Subcutaneous abdominal adipose tissue (tissue), 5 donors: ENCODE measurements at regions not wholly inside any gene's neighbourhood (a gene's known extent, or its start where the extent isn't known, plus 50 kb on each side); places are given as distances from the start of the nearest gene placed in this dataset.

Experiments used
- H3K27ac ChIP-seq: one replicate; pipeline ENCODE4 v1.7.0; 2013; ENCODE audit warnings: low read depth, mild to moderate bottlenecking, inconsistent platforms, low read length, moderate library complexity
- H3K27me3 ChIP-seq, 5 donors: one replicate each; pipeline ENCODE4 v1.7.0; 2013; ENCODE audit warnings: low read length in 5 of 5, inconsistent platforms in 1 of 5; ENCODE audit not compliant: control insufficient read depth in 5 of 5, insufficient read depth in 4 of 5
- H3K36me3 ChIP-seq, 5 donors: one replicate each; pipeline ENCODE4 v1.7.0; 2013; ENCODE audit warnings: low read length in 5 of 5; ENCODE audit not compliant: control insufficient read depth in 5 of 5, insufficient read depth in 5 of 5
- H3K4me1 ChIP-seq, 5 donors: one replicate each; pipeline ENCODE4 v1.7.0; 2013; ENCODE audit warnings: low read length in 5 of 5, mild to moderate bottlenecking in 3 of 5, moderate library complexity in 1 of 5; ENCODE audit not compliant: control insufficient read depth in 5 of 5, insufficient read depth in 5 of 5
- H3K4me3 ChIP-seq, 5 donors: one replicate each; pipeline ENCODE4 v1.7.0; 2013; ENCODE audit warnings: low read length in 5 of 5, low read depth in 1 of 5
- H3K9ac ChIP-seq, 5 donors: one replicate each; pipeline ENCODE4 v1.7.0; 2013; ENCODE audit warnings: low read length in 5 of 5, mild to moderate bottlenecking in 4 of 5, moderate library complexity in 3 of 5
- H3K9me3 ChIP-seq, 5 donors: one replicate each; pipeline ENCODE4 v1.7.0; 2013; ENCODE audit warnings: low read length in 5 of 5; ENCODE audit not compliant: control insufficient read depth in 5 of 5
- donor health status: healthy.
- donor health status: healthy.
- donor health status: healthy.
- donor health status: healthy.
- donor health status: healthy.

GRCh38 chr12:25825446-25825845, 133.0 kb upstream of the RASSF8 start:
- Histone ChIP-seq H3K9me3 (no peaks in the 10 kb centered on the region), H3K4me3 (no peak overlapping the region), H3K36me3 (no peaks in the 10 kb centered on the region), H3K27me3 (no peaks in the 10 kb centered on the region), H3K4me1 (peaks cover 0 to 10% (median 7%) of the 10 kb centered on the region in 5 donors), H3K27ac (no peak overlapping the region), H3K9ac (no peak overlapping the region)

GRCh38 chr12:25827141-25827540, 131.3 kb upstream of the RASSF8 start:
- no peak overlapping the region for H3K9ac ChIP-seq
- H3K4me1 ChIP-seq: peaks cover 0 to 10% (median 7%) of the 10 kb centered on the region in 5 donors
- H3K4me3 ChIP-seq: no peak overlapping the region
- no peaks in the 10 kb centered on the region for H3K9me3 ChIP-seq
- no peaks in the 10 kb centered on the region for H3K36me3 ChIP-seq
- no peak overlapping the region for H3K27ac ChIP-seq
- H3K27me3 ChIP-seq: no peaks in the 10 kb centered on the region

- Histone ChIP-seq H3K27ac (no peak overlapping the region), H3K4me3 (no peak overlapping the region), H3K9me3 (no peaks in the 10 kb centered on the region), H3K36me3 (no peaks in the 10 kb centered on the region), H3K27me3 (no peaks in the 10 kb centered on the region), H3K4me1 (peaks cover 0 to 10% (median 7%) of the 10 kb centered on the region in 5 donors), H3K9ac (no peak overlapping the region)
These were observed 130.7 kb upstream of the RASSF8 start for GRCh38 chr12:25827747-25828146.

- Histone ChIP-seq H3K27ac (no peak overlapping the region), H3K9me3 (no peaks in the 10 kb centered on the region), H3K36me3 (no peaks in the 10 kb centered on the region), H3K27me3 (no peaks in the 10 kb centered on the region), H3K9ac (no peak overlapping the region), H3K4me3 (no peak overlapping the region), H3K4me1 (peaks cover 0 to 10% (median 7%) of the 10 kb centered on the region in 5 donors)
These were observed 130.3 kb upstream of the RASSF8 start for GRCh38 chr12:25828188-25828587.

- no peaks in the 10 kb centered on the region for H3K27me3 ChIP-seq
- H3K9me3 ChIP-seq: no peaks in the 10 kb centered on the region
- H3K36me3 ChIP-seq: no peaks in the 10 kb centered on the region
- no peak overlapping the region for H3K27ac ChIP-seq
- H3K4me3 ChIP-seq: no peak overlapping the region
- H3K4me1 ChIP-seq: peaks cover 0 to 10% (median 7%) of the 10 kb centered on the region in 5 donors
- no peak overlapping the region for H3K9ac ChIP-seq
These were observed 129.3 kb upstream of the RASSF8 start for GRCh38 chr12:25829192-25829591.

DNA sequence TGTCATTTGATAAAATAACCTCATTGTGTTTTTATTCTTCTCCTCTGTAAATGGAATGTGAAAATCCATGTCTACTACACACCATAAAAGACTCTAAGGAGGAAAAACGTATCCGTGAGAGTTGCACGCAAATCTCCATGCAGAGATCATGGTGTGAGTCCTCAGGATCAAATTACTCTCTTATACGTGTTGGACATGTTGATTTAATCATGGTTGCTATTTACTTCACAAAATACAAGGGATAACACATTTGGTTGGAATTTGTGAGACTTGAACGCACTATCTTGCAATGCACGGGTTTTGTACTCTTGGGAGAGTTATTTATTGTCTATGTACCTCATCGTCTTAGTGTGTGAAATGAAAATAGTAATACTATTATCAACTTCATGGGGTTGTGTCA, 128.0 kb upstream of the RASSF8 start:
- H3K27me3 ChIP-seq: no peaks in the 10 kb centered on the region
- H3K4me3 ChIP-seq: no peak overlapping the region

GRCh38 chr12:25833657-25834056, 124.8 kb upstream of the RASSF8 start:
- H3K27me3 ChIP-seq: no peaks in the 10 kb centered on the region
- H3K27ac ChIP-seq: no peak overlapping the region
- no peak overlapping the region for H3K4me3 ChIP-seq
- H3K9me3 ChIP-seq: no peaks in the 10 kb centered on the region
- no peaks in the 10 kb centered on the region for H3K4me1 ChIP-seq
- no peaks in the 10 kb centered on the region for H3K36me3 ChIP-seq
- H3K9ac ChIP-seq: no peak overlapping the region

More for the DNA sequence above, 128.0 kb upstream of the RASSF8 start:
- H3K36me3 ChIP-seq: no peaks in the 10 kb centered on the region
- H3K4me1 ChIP-seq: peaks cover 0 to 5% (median 0%) of the 10 kb centered on the region in 5 donors
- H3K27ac ChIP-seq: no peak overlapping the region
- H3K9me3 ChIP-seq: no peaks in the 10 kb centered on the region
- H3K9ac ChIP-seq: no peak overlapping the region

DNA sequence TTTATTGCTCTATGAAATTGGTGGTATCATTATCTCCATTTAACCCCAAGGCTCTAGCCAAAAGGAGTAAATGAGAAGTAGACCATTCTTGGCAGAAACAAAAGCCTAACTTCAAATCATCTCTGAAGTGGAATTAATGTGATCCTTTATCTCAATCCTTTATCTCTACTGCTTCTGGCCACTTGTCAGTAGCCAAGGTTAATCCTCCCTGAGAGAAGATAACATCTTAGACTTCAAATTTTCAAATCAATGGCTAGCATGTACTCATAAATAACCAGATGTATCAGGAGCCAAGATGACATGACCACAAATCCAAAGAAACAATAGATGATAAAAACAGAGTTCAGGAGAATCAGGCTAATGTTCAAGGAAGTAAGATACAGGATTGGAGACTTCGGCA, 123.1 kb upstream of the RASSF8 start:
- Histone ChIP-seq H3K9me3 (no peaks in the 10 kb centered on the region), H3K9ac (no peak overlapping the region), H3K4me3 (no peak overlapping the region), H3K27me3 (no peaks in the 10 kb centered on the region), H3K27ac (no peak overlapping the region), H3K36me3 (no peaks in the 10 kb centered on the region), H3K4me1 (no peaks in the 10 kb centered on the region)

GRCh38 chr12:25838007-25838406, 120.5 kb upstream of the RASSF8 start:
- Histone ChIP-seq H3K27ac (no peak overlapping the region), H3K4me1 (no peaks in the 10 kb centered on the region), H3K4me3 (no peak overlapping the region), H3K9me3 (no peaks in the 10 kb centered on the region), H3K27me3 (no peaks in the 10 kb centered on the region), H3K36me3 (no peaks in the 10 kb centered on the region), H3K9ac (no peak overlapping the region)

- Histone ChIP-seq H3K4me3 (no peak overlapping the region), H3K9me3 (no peaks in the 10 kb centered on the region), H3K36me3 (no peaks in the 10 kb centered on the region), H3K27ac (no peak overlapping the region), H3K4me1 (no peaks in the 10 kb centered on the region), H3K27me3 (no peaks in the 10 kb centered on the region), H3K9ac (no peak overlapping the region)
These were observed 119.0 kb upstream of the RASSF8 start for GRCh38 chr12:25839470-25839869.
